Natural killer cell treated with Interleukin-12 subunit alpha and Interleukin-12 subunit beta and Interleukin-15 and Interleukin-18, amount 100 ng/mL, for 72 hours (primary cell): ENCODE measurements at regions not wholly inside any gene's neighbourhood (a gene's known extent, or its start where the extent isn't known, plus 50 kb on each side); places are given as distances from the start of the nearest gene placed in this dataset.

ENCODE experiments used
- ATAC-seq, 2 donors: fragments of 150-1000 bp; cut with Tn5 transposase in 1 of 2; sonication (Bioruptor Pico), chemical (Tn5 transposase) in 1 of 2; 2 replicates each; pipeline ENCODE4 v1.10.0; 2021
- DNase-seq: peaks from one replicate; pipeline ENCODE4 v3.0.0; 2022; ENCODE audit warnings: low spot score
- H3K27ac Mint-ChIP-seq, 2 donors: 1 replicate in 1 of 2; 2 replicates in 1 of 2; pipeline ENCODE4 v1.8.0; 2022; ENCODE audit warnings: mixed read lengths in 2 of 2, mild to moderate bottlenecking in 1 of 2, moderate library complexity in 1 of 2
- H3K27me3 Mint-ChIP-seq, 2 donors: 1 replicate in 1 of 2; 2 replicates in 1 of 2; pipeline ENCODE4 v1.8.0; 2022; ENCODE audit warnings: mixed read lengths in 2 of 2
- H3K36me3 Mint-ChIP-seq: one replicate; pipeline ENCODE4 v1.8.0; 2022; ENCODE audit warnings: mixed read lengths
- H3K4me1 Mint-ChIP-seq, 2 donors: 1 replicate in 1 of 2; 2 replicates in 1 of 2; pipeline ENCODE4 v1.8.0; 2022; ENCODE audit warnings: low read depth in 2 of 2, mixed read lengths in 2 of 2, mild to moderate bottlenecking in 1 of 2
- H3K4me3 Mint-ChIP-seq: one replicate; pipeline ENCODE4 v1.8.0; 2022; ENCODE audit warnings: mixed read lengths
- H3K9me3 Mint-ChIP-seq: 2 replicates; pipeline ENCODE4 v1.8.0; 2022; ENCODE audit warnings: mixed read lengths

DNA sequence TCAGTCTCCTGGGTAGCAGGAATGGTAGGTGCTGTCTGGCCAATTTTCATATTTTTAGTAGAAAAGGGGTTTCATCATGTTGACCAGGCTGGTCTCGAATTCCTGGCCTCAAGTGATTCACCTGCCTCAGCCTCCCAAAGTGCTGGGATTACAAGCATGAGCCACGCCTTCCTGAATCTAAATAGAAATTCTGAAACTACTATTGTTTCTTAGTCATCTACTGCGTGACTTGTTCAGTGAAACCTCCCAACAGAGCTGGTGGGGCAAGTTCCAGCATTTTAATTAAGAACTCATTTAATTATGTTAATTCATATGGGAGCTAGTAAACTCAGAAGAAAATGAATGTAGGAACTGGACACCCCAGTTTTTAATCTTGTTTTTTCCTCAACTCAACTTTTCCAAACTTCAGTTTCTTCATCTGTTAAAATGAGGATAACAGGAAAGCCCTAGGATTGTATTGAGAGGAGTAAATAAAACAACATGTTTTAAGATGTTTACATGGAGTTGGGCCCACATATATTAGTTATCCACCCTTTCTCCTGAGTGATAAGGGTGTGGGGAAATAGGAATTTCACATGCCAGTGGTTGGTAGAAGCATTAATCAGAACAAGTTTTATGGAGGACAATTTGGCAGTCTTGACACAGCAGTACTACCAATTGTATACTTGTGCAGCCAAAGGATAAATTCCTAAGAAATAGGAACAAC, 335.8 kb upstream of the E2F7 start:
- Mint-ChIP-seq H3K9me3 (peaks cover under 1% of the 10 kb centered on the region), H3K4me3 (no peak overlapping the region), H3K27me3 (no peaks in the 10 kb centered on the region), H3K36me3 (no peaks in the 10 kb centered on the region), H3K27ac (no peak overlapping the region), H3K4me1 (no peaks in the 10 kb centered on the region)
- DNase-seq (no peak), ATAC-seq (no peak)

DNA sequence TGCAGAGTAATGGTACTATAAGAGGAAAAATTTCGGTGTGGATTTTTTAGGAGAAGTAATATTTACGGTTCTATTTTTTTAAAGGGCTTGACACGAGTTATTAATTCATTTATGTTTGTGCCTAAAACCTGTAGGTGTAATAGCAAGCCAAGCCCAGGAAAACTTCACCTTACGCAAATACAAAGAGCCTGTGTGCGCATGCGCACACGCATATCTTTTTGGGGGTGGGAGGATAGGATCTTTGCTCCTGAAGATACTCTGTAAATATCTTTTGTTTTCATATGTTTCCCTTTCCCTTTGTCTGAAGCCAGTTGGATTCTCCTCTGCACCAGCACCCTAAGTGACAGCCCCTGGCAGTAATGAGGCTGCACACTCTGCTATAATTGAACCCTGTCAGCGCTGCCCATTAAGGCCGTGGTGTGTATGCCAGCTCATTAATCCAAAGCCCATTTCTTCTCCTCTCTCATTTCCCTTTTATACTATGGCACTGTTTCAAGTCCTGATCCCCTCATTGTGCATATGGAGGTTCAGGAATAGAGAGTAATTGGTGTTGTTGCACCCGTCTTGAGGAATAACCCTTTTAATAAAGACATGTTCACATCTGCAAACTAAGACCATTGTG, 327.2 kb upstream of the E2F7 start:
- Mint-ChIP-seq H3K9me3 (peaks cover 14% of the 10 kb centered on the region), H3K27me3 (no peaks in the 10 kb centered on the region), H3K4me3 (no peak overlapping the region), H3K4me1 (no peaks in the 10 kb centered on the region), H3K36me3 (no peaks in the 10 kb centered on the region), H3K27ac (no peak overlapping the region)
- DNase-seq (no peak), ATAC-seq (no peak)

DNA sequence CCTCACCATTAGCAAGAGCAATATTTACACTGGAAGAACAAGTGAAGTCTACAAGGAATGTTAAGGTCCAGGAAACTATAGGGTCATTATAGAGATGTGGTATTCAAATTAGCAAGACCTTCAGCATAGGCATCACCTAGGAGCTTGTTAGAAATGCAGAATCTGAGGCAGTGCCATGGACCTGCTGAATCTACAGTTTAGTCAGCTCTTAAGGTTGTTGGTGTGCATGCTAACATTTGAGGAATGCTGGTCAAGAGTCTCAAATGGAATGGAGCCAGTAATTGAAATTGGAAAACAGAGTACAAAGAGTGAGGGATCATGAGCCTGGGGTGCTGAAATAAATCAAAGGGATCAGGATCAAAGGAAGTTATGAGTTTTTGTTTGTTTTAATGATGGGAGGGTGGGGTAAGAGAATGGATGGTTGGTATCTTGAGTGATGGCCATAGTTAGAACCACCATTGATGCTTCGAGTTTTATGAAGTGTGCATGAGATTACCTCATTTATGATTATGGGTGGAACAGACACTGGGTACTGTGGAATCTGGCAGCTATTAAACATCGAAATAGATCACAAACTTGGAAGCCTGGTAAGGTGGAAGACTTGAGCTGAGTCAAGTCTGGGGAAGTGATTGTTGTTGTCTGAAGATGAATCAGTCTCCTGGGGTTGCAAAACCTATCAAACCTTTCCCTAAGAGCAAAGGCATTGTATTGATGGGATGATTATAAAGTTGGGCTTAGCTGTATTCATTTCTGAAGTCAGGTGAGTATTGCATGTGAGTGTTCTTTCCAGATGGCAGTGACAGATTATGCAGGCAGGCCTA, 323.3 kb upstream of the E2F7 start:
- no peaks in the 10 kb centered on the region for H3K36me3 Mint-ChIP-seq
- no peak overlapping the region for H3K4me3 Mint-ChIP-seq
- peaks cover 10% of the 10 kb centered on the region for H3K9me3 Mint-ChIP-seq
- no peak for DNase-seq
- ATAC-seq, result no peak
- no peaks in the 10 kb centered on the region for H3K27me3 Mint-ChIP-seq
- H3K27ac Mint-ChIP-seq, result no peak overlapping the region
- no peaks in the 10 kb centered on the region for H3K4me1 Mint-ChIP-seq

DNA sequence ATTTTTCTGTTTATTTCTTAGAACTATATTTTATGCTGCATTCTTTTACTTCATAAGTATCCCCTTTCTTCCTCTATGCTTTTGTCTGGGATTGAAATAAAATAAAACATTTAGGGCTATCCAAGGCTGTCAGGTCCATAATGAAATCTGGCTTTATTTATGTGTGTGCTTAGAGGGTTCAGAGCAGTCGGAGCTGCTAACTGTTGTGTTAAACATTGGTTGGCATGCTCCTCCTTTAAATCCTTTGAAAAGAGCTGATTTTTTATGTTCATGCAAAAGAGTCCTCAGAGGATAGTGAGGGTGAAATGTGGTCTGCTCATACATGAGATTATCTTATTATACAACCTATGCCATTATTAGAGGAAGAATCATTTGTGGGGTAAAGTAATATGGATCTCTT, 322.3 kb upstream of the E2F7 start:
- Mint-ChIP-seq H3K9me3 (peaks cover 14% of the 10 kb centered on the region), H3K27ac (no peak overlapping the region), H3K4me1 (no peaks in the 10 kb centered on the region), H3K36me3 (no peaks in the 10 kb centered on the region), H3K27me3 (no peaks in the 10 kb centered on the region), H3K4me3 (no peak overlapping the region)
- DNase-seq (no peak), ATAC-seq (no peak)

DNA sequence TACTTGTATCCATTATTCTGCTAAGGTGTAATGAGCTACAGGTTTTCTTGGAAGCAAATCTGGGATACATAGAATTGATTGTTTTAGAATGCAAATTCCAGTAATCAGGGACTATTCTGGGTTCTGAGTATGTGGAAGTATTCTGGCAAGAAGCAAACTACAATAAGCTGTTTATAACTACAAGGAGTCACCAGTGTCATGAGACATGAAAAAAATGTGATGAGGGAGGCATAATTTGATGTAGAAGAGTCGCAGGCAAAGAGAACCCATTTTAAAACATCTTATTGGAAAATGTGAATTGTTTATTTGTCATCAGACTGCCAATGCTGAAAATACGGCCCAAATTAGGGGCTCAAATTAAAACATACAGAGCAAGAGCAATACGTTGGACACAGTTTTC, 321.8 kb upstream of the E2F7 start:
- no peak overlapping the region for H3K4me3 Mint-ChIP-seq
- no peaks in the 10 kb centered on the region for H3K36me3 Mint-ChIP-seq
- H3K9me3 Mint-ChIP-seq, result peaks cover 18% of the 10 kb centered on the region
- DNase-seq (no peak), ATAC-seq (no peak)
- H3K27me3 Mint-ChIP-seq, result no peaks in the 10 kb centered on the region
- no peaks in the 10 kb centered on the region for H3K4me1 Mint-ChIP-seq
- no peak overlapping the region for H3K27ac Mint-ChIP-seq

DNA sequence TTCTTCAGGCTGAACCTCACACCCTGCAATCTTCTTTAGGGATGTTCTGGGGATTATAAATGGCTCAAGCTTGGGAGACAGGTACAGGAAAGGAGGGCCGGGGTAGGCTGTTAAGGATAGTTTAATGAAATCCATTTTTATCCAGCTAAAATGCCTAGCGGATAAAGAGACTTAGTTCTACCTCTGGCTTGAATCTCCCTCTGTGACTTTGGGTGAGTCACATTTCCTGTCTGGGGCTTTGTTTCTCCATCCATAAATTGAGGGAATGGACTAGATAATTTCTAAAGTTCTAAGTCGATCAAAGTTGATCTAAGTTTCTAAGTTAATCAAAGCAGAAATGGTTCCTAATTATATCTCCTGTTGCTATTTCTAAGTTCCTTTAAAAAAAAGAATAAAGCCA, 319.6 kb upstream of the E2F7 start:
- Mint-ChIP-seq H3K27me3 (no peaks in the 10 kb centered on the region), H3K4me1 (no peaks in the 10 kb centered on the region), H3K4me3 (no peak overlapping the region), H3K27ac (no peak overlapping the region), H3K9me3 (peaks cover 15% of the 10 kb centered on the region), H3K36me3 (no peaks in the 10 kb centered on the region)
- ATAC-seq (no peak), DNase-seq (no peak)

DNA sequence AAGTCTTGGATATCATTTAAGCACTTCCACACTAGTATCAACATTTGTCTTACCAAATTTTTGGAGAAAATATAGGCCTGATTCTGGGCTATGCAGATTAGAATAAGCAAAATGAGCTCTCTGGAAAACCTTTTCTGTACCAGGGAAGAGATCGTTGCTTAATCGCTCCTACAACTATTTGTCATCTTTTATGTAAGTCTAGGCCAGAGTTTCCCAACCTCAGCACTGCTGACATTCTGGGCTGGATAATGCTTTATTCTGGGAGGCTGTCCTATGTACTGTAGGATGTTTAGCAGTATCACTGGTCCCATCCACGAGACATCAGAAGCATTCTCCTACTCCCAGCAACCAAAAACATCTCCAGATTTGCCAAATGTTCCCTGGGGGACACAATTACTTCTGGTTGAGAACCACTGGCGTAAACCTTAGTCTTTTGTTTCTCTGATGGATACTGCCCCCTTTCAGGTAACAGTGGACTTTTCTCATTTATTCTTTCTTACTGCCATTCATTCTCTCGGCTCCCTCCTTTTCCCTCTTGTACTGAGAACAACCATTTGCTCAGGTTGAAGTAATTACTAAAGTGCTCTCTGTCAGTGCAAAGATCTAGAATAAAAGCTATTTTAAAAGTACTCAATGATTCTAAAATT, 316.9 kb upstream of the E2F7 start:
- no peak for ATAC-seq
- no peak for DNase-seq
- H3K4me3 Mint-ChIP-seq, result no peak overlapping the region
- H3K4me1 Mint-ChIP-seq, result no peaks in the 10 kb centered on the region
- no peak overlapping the region for H3K27ac Mint-ChIP-seq
- H3K9me3 Mint-ChIP-seq, result peaks cover 11% of the 10 kb centered on the region
- no peaks in the 10 kb centered on the region for H3K27me3 Mint-ChIP-seq
- H3K36me3 Mint-ChIP-seq, result no peaks in the 10 kb centered on the region

DNA sequence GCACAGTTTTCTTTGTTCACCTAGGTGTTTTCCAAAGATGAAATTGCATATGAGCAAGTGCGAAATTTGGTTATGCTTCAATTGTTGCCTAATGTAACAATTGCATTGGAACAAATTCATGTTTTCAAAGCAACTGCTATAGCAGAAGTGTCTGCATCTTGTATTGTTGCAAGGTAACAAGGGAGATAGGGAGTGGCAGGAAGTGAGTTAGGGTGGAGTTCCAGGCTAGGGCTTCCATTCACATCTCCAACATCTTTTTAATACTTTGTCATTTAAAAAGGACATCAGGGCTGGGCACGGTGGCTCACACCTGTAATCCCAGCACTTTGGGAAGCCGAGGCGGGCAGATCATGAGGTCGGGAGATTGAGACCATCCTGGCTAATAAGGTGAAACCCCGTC, 312.3 kb upstream of the E2F7 start:
- Mint-ChIP-seq H3K4me1 (no peaks in the 10 kb centered on the region), H3K27me3 (no peaks in the 10 kb centered on the region), H3K27ac (no peak overlapping the region), H3K36me3 (no peaks in the 10 kb centered on the region), H3K9me3 (peaks cover 14% of the 10 kb centered on the region), H3K4me3 (no peak overlapping the region)
- ATAC-seq, result no peak
- no peak for DNase-seq

DNA sequence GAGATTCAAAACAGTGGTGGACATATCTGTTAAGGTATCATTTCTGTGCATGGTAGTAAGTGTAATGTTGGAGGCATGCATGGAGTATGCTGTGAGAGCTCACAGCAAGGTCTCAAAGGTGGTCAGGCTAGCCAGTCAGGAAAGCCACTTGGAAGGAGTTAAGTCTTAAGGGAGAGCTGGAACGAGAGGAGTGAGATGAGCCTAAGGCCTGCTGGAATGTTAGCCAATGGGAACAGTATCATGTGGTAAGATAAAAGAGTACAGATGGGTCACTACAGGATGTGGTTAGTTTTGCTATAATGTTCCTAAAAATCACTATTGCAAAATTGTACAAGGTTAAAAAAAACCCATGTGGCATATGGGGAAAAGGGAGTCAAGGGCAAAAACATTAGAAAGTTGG, 311.7 kb upstream of the E2F7 start:
- no peak overlapping the region for H3K4me3 Mint-ChIP-seq
- ATAC-seq (no peak), DNase-seq (no peak)
- H3K27ac Mint-ChIP-seq, result no peak overlapping the region
- H3K36me3 Mint-ChIP-seq, result no peaks in the 10 kb centered on the region
- peaks cover 10% of the 10 kb centered on the region for H3K9me3 Mint-ChIP-seq
- H3K4me1 Mint-ChIP-seq, result no peaks in the 10 kb centered on the region
- H3K27me3 Mint-ChIP-seq, result no peaks in the 10 kb centered on the region

DNA sequence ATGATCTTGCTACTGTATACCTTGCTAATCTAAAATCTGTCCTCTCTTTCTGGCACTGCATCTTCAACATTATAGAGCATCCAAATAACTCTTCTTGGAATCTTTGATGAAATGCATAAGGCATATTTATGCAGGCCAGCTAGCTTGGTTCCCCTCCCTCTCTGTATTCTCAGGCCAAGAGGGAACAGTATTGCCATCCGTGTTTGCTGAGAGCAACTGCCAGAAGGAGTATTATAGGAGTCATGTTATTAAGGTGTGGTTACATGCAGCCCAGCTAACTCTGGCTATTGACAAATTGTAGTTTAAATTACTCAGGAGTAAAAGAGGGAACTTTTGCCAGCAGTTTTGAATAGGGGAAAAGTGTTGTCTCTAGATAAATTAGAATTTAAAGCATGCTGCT, 309.3 kb upstream of the E2F7 start:
- no peak overlapping the region for H3K4me3 Mint-ChIP-seq
- H3K36me3 Mint-ChIP-seq, result no peaks in the 10 kb centered on the region
- H3K27ac Mint-ChIP-seq, result no peak overlapping the region
- no peak for DNase-seq
- no peaks in the 10 kb centered on the region for H3K4me1 Mint-ChIP-seq
- H3K27me3 Mint-ChIP-seq, result no peaks in the 10 kb centered on the region
- ATAC-seq, result no peak
- peaks cover 15% of the 10 kb centered on the region for H3K9me3 Mint-ChIP-seq

DNA sequence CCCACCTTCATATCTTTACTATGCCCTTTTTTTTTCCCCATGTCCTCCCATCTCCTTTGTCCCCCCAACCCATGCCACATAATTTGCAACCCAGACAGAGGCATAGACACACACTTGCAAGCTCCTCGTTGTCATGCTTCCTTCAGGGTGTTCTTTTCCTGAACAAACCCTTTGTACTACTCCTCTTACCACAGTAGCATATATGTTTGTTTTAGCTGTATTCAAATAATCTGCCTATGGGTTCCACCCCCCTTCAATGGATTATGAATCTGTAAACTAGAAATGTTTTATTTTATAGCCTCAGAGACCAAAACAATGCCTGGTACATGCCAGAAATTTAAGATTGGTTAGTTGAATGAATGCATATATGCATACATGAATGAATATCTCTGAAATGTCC, 307.1 kb upstream of the E2F7 start:
- DNase-seq (no peak), ATAC-seq (no peak)
- Mint-ChIP-seq H3K9me3 (peaks cover 16% of the 10 kb centered on the region), H3K36me3 (no peaks in the 10 kb centered on the region), H3K4me1 (no peaks in the 10 kb centered on the region), H3K4me3 (no peak overlapping the region), H3K27ac (no peak overlapping the region), H3K27me3 (no peaks in the 10 kb centered on the region)

DNA sequence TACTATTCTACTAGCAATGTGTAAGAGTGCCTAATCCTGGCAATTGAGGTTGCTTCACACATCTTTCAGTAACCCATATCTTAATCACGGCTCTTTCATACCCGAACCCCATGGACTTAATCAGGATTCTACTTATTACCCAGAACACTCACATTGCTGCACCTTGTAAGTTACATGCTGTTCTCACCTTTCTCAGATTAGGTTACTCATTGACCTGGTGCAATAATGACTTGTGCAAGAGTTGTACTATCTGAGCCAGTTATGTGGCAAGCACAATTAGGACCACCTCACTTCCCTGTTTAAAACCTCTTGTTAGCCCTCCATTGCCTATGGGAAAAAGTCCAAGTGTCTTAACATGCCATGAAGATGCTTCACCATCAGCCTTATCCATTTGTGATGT, 306.7 kb upstream of the E2F7 start:
- Mint-ChIP-seq H3K36me3 (no peaks in the 10 kb centered on the region), H3K4me1 (no peaks in the 10 kb centered on the region), H3K4me3 (no peak overlapping the region), H3K9me3 (peaks cover 15% of the 10 kb centered on the region), H3K27me3 (no peaks in the 10 kb centered on the region), H3K27ac (no peak overlapping the region)
- ATAC-seq (no peak), DNase-seq (no peak)

DNA sequence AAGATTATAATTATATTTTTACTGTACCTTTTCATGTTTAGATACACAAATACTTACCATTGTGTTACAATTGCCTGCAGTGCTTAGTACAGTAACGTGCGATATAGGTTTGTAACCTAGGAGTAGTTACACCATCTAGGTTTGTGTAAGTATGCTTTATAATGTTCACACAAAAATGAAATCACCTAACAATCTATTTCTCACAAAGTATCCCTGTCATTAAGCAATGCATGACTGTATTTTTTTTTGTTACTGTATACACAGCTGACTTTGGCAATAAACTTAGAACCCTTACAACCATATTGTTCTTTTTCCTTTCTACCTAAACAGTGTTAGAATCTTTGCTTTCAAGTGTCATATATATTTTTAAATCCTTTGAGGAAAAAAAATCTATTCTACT, 303.0 kb upstream of the E2F7 start:
- no peaks in the 10 kb centered on the region for H3K4me1 Mint-ChIP-seq
- no peak overlapping the region for H3K4me3 Mint-ChIP-seq
- H3K36me3 Mint-ChIP-seq, result no peaks in the 10 kb centered on the region
- no peaks in the 10 kb centered on the region for H3K27me3 Mint-ChIP-seq
- DNase-seq, result no peak
- ATAC-seq, result no peak
- no peak overlapping the region for H3K27ac Mint-ChIP-seq
- H3K9me3 Mint-ChIP-seq, result peaks cover 9% of the 10 kb centered on the region

DNA sequence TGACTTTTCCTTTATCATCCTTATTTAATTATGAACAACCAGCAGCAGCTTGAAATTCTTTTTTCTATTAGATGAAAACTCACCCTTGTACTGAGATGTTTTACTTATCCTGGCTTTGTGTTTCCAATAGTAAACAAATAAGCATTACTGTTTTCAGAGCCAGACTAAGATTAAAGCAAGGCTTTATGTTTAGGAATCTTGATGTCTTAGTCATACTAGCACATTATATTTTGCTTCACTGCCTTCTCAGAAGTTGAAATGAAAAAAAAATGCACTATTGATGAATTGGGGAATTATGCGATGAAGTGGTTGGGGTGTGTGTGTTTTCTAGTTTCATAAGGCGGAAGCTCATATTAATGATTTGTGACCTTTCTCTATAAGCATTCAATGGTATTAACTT, 301.2 kb upstream of the E2F7 start:
- ATAC-seq (no peak), DNase-seq (no peak)
- H3K4me1 Mint-ChIP-seq, result no peaks in the 10 kb centered on the region
- no peaks in the 10 kb centered on the region for H3K27me3 Mint-ChIP-seq
- no peak overlapping the region for H3K27ac Mint-ChIP-seq
- H3K36me3 Mint-ChIP-seq, result no peaks in the 10 kb centered on the region
- H3K9me3 Mint-ChIP-seq, result peaks cover 9% of the 10 kb centered on the region
- H3K4me3 Mint-ChIP-seq, result no peak overlapping the region
